Uterus (tissue), 2 donors: ENCODE measurements at regions not wholly inside any gene's neighbourhood (a gene's known extent, or its start where the extent isn't known, plus 50 kb on each side); places are given as distances from the start of the nearest gene placed in this dataset.

ENCODE experiments used
- CTCF ChIP-seq, 4 experiments: fragments of 200-600 bp in 2 of 4; fragments of 450-650 bp in 2 of 4; sonication (generic) in 2 of 4; IDR thresholded peaks; one replicate each; pipeline ENCODE4 v1.5.1; 2016 to 2019; ENCODE audit warnings: antibody characterized with exemption in 4 of 4, mild to moderate bottlenecking in 2 of 4, moderate library complexity in 1 of 4
- POLR2A ChIP-seq, 2 donors: fragments of 450-650 bp; IDR thresholded peaks; one replicate each; pipeline ENCODE4 v1.6.1; 2016; ENCODE audit warnings: antibody characterized with exemption in 2 of 2, mild to moderate bottlenecking in 1 of 2, moderate library complexity in 1 of 2

GRCh38 chr12:46903058-46903457 is 77.3 kb upstream of the SLC38A4 start:
- TF ChIP-seq CTCF (IDR thresholded peaks at IDR 0.05) = no peak
- no peak for TF ChIP-seq POLR2A (IDR thresholded peaks at IDR 0.05)
